Activated CD8-positive, alpha-beta memory T cell treated with anti-CD3 and anti-CD28 coated beads for 24 hours (primary cell): ENCODE measurements at regions not wholly inside any gene's neighbourhood (a gene's known extent, or its start where the extent isn't known, plus 50 kb on each side); places are given as distances from the start of the nearest gene placed in this dataset.

Source experiments
- DNase-seq: peaks from one replicate; pipeline ENCODE4 v3.0.0-alpha.2; 2020

GRCh38 chr2:120905824-120906571, 170.3 kb downstream of the GLI2 start:
- DNase-seq: no peak

- no peak for DNase-seq
These were observed 171.2 kb downstream of the GLI2 start for GRCh38 chr2:120906914-120907313.

- no peak for DNase-seq
These were observed 172.2 kb downstream of the GLI2 start for GRCh38 chr2:120907822-120908221.

GRCh38 chr2:120908314-120908975, 172.8 kb downstream of the GLI2 start:
- DNase-seq: no peak

GRCh38 chr2:120909102-120909501, 173.4 kb downstream of the GLI2 start:
- DNase-seq: no peak

GRCh38 chr2:120910164-120910563, 174.5 kb downstream of the GLI2 start:
- no peak for DNase-seq

GRCh38 chr2:120910956-120911951, 175.6 kb downstream of the GLI2 start:
- DNase-seq: no peak

GRCh38 chr2:120912101-120912985, 176.7 kb downstream of the GLI2 start:
- no peak for DNase-seq

GRCh38 chr2:120913972-120914838, 178.5 kb downstream of the GLI2 start:
- no peak for DNase-seq

- no peak for DNase-seq
These were observed 179.3 kb downstream of the GLI2 start for GRCh38 chr2:120914839-120915521.

GRCh38 chr2:120915670-120916069, 180.0 kb downstream of the GLI2 start:
- no peak for DNase-seq

- DNase-seq: no peak
These were observed 180.8 kb downstream of the GLI2 start for GRCh38 chr2:120916446-120916845.

- DNase-seq: no peak
These were observed 182.2 kb downstream of the GLI2 start for GRCh38 chr2:120917886-120918285.

- DNase-seq: no peak
These were observed 183.5 kb downstream of the GLI2 start for GRCh38 chr2:120919216-120919615.

GRCh38 chr2:120919771-120920453, 184.2 kb downstream of the GLI2 start:
- no peak for DNase-seq

- DNase-seq: no peak
These were observed 184.9 kb downstream of the GLI2 start for GRCh38 chr2:120920454-120921148.

- no peak for DNase-seq
These were observed 185.8 kb downstream of the GLI2 start for GRCh38 chr2:120921457-120921856.

- no peak for DNase-seq
These were observed 187.1 kb downstream of the GLI2 start for GRCh38 chr2:120922571-120923332.

- DNase-seq: no peak
These were observed 187.8 kb downstream of the GLI2 start for GRCh38 chr2:120923426-120923825.
